Neural cell (in vitro differentiated cells): ENCODE measurements at regions not wholly inside any gene's neighbourhood (a gene's known extent, or its start where the extent isn't known, plus 50 kb on each side); places are given as distances from the start of the nearest gene placed in this dataset.

Experiments
- H2AFZ ChIP-seq: fragments of 200-600, 300-800 bp; sonication (generic), shearing (Covaris generic); 2 replicates; pipeline ENCODE4 v1.6.0; 2014; ENCODE audit warnings: low read depth, mild to moderate bottlenecking, antibody characterized with exemption, low read length, moderate library complexity
- H3F3A ChIP-seq: fragments of 200-600 bp; shearing (Covaris generic); 2 replicates; pipeline ENCODE4 v1.6.1; 2016; ENCODE audit warnings: mild to moderate bottlenecking, moderate library complexity, mixed read lengths, antibody characterized with exemption, low read length; ENCODE audit not compliant: insufficient read depth, poor library complexity, severe bottlenecking
- H3K27ac ChIP-seq: fragments of 200-600, 300-800 bp; sonication (generic), shearing (Covaris generic); 2 replicates; pipeline ENCODE4 v1.5.1; 2014; ENCODE audit warnings: mild to moderate bottlenecking, low read length, moderate library complexity
- H3K27me3 ChIP-seq: fragments of 300-800, 200-600 bp; sonication (generic), shearing (Covaris generic); 2 replicates; pipeline ENCODE4 v1.6.0; 2014; ENCODE audit warnings: mild to moderate bottlenecking, low read depth, low read length, moderate library complexity; ENCODE audit not compliant: insufficient read depth
- H3K36me3 ChIP-seq: fragments of 300-800, 200-600 bp; sonication (generic), shearing (Covaris generic); 2 replicates; pipeline ENCODE4 v1.5.1; 2014; ENCODE audit warnings: mild to moderate bottlenecking, antibody characterized with exemption, low read length, moderate library complexity; ENCODE audit not compliant: insufficient read depth
- H3K4me2 ChIP-seq: fragments of 300-800, 200-600 bp; sonication (generic), shearing (Covaris generic); 2 replicates; pipeline ENCODE4 v1.6.0; 2014; ENCODE audit warnings: mild to moderate bottlenecking, low read length
- H3K4me3 ChIP-seq: fragments of 300-800, 200-600 bp; sonication (generic), shearing (Covaris generic); 2 replicates; pipeline ENCODE4 v1.5.1; 2014; ENCODE audit warnings: mild to moderate bottlenecking, low read length, moderate library complexity
- H3K79me2 ChIP-seq: fragments of 200-600 bp; shearing (Covaris generic); replicated peaks from 2 replicates; pipeline ENCODE4 v1.6.0; 2014; ENCODE audit warnings: mild to moderate bottlenecking, low read length, moderate library complexity; ENCODE audit not compliant: insufficient read depth
- H3K9ac ChIP-seq: fragments of 300-800, 200-600 bp; sonication (generic), shearing (Covaris generic); 2 replicates; pipeline ENCODE4 v1.6.1; 2016; ENCODE audit warnings: mild to moderate bottlenecking, low read length, mixed read lengths
- H3K9me2 ChIP-seq: fragments of 200-600 bp; shearing (Covaris generic); 2 replicates; pipeline ENCODE4 v1.6.1; 2016; ENCODE audit warnings: mild to moderate bottlenecking, low read length, mixed read lengths; ENCODE audit not compliant: insufficient read depth
- H3K9me3 ChIP-seq: fragments of 200-600, 300-800 bp; sonication (generic), shearing (Covaris generic); 2 replicates; pipeline ENCODE4 v1.6.1; 2016; ENCODE audit warnings: mild to moderate bottlenecking, mixed run types, low read length, moderate library complexity, mixed read lengths
- H4K20me1 ChIP-seq: fragments of 200-600 bp; shearing (Covaris generic); 2 replicates; pipeline ENCODE4 v1.6.1; 2016; ENCODE audit warnings: mild to moderate bottlenecking, mixed run types; ENCODE audit not compliant: insufficient read depth
- EP300 ChIP-seq: fragments of 450-650 bp; conservative IDR thresholded peaks from 2 replicates; pipeline ENCODE4 v1.6.1; 2014; ENCODE audit warnings: antibody characterized with exemption, mild to moderate bottlenecking, moderate library complexity; ENCODE audit not compliant: poor library complexity, severe bottlenecking
- EZH2 ChIP-seq: fragments of 200-600, 300-800 bp; shearing (Covaris generic), sonication (generic); IDR thresholded peaks from 2 replicates; pipeline ENCODE4 v1.6.1; 2014; ENCODE audit warnings: antibody characterized with exemption, low read length, borderline replicate concordance, mild to moderate bottlenecking; ENCODE audit not compliant: insufficient read depth, poor library complexity, severe bottlenecking
- MXI1 ChIP-seq: fragments of 450-650 bp; conservative IDR thresholded peaks from 2 replicates; pipeline ENCODE4 v1.6.1; 2014; ENCODE audit warnings: antibody characterized with exemption, mild to moderate bottlenecking; ENCODE audit not compliant: poor library complexity, severe bottlenecking
- POLR2AphosphoS5 ChIP-seq: IDR thresholded peaks from 2 replicates; pipeline ENCODE4 v1.6.1; 2012
- RAD21 ChIP-seq: fragments of 450-650 bp; conservative IDR thresholded peaks from 2 replicates; pipeline ENCODE4 v1.6.1; 2014; ENCODE audit warnings: antibody characterized with exemption, mild to moderate bottlenecking, moderate library complexity
- SMC3 ChIP-seq: fragments of 450-650 bp; conservative IDR thresholded peaks from 2 replicates; pipeline ENCODE4 v1.6.1; 2014; ENCODE audit warnings: antibody characterized with exemption, mild to moderate bottlenecking, moderate library complexity; ENCODE audit not compliant: poor library complexity
- TAF1 ChIP-seq: IDR thresholded peaks from 2 replicates; pipeline ENCODE4 v1.6.1; 2012; ENCODE audit warnings: low read depth
- TF ChIP-seq, protein P1 (sequence below): fragments of 450-650 bp; IDR thresholded peaks from 2 replicates; pipeline ENCODE4 v1.5.1; 2014; ENCODE audit warnings: antibody characterized with exemption, mild to moderate bottlenecking, moderate library complexity; ENCODE audit not compliant: poor library complexity, severe bottlenecking
- TF ChIP-seq, protein P2 (sequence below): IDR thresholded peaks from 2 replicates; pipeline ENCODE4 v1.6.1; 2012; ENCODE audit warnings: borderline replicate concordance

DNA sequence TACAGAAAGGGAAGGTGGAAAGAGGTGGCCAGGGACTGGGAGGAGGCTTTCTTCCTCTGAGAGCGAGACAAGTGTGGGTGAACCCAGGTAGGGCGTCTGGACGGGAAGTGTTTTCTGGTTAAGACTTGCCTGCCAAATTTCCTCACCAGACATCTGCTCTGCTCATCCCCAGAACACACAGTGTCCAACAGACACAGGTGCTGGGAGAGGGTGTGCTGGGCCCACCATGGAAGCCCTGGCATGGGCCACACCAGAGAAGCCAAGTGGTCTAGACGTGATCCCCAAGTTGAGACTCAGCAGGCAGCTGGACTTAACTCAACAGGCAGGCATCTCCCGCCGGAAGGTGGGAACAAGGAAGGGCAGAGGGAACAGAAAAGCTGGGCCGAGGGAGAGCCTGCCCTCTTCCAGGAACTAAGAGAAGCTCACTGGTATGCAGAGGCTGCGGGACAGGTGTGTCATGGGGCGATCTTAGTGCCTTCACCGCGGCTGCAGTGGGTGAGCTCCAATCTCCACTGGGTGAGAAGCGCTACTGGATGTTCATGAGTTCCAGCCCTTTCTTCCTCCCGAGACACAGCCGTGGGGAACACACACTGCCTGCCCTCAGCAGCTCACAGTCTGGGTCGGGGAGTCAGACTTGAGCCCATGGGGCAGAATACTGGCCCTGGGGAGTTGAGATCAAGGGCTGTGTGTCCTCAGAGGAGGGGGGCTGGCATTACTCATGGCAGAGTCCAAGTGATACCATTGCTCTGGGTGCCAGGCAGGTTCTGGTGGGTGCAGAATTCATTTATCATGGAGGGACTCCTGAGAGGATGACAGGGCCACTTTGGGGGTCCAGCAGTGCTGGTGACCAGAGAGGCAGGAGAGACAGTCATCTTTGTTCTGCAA lies 110.2 kb downstream of the CPZ start:
- H3F3A ChIP-seq = no peaks in the 10 kb centered on the region
- H3K9ac ChIP-seq = no peak overlapping the region
- H3K9me2 ChIP-seq = no peaks in the 10 kb centered on the region
- H3K4me3 ChIP-seq = no peak overlapping the region
- no peak overlapping the region for H3K27ac ChIP-seq
- no peak overlapping the region for H3K4me2 ChIP-seq
- H3K9me3 ChIP-seq = no peaks in the 10 kb centered on the region
- no peaks in the 10 kb centered on the region for H3K79me2 ChIP-seq
- no peak overlapping the region for H2AFZ ChIP-seq
- no peaks in the 10 kb centered on the region for H4K20me1 ChIP-seq
- no peaks in the 10 kb centered on the region for H3K36me3 ChIP-seq
- TF ChIP-seq POLR2AphosphoS5 (no peak), TAF1 (no peak), SMC3 (no peak), MXI1 (no peak), EZH2 (no peak), RAD21 (no peak), EP300 (no peak)
- TF ChIP-seq, protein P1, sequence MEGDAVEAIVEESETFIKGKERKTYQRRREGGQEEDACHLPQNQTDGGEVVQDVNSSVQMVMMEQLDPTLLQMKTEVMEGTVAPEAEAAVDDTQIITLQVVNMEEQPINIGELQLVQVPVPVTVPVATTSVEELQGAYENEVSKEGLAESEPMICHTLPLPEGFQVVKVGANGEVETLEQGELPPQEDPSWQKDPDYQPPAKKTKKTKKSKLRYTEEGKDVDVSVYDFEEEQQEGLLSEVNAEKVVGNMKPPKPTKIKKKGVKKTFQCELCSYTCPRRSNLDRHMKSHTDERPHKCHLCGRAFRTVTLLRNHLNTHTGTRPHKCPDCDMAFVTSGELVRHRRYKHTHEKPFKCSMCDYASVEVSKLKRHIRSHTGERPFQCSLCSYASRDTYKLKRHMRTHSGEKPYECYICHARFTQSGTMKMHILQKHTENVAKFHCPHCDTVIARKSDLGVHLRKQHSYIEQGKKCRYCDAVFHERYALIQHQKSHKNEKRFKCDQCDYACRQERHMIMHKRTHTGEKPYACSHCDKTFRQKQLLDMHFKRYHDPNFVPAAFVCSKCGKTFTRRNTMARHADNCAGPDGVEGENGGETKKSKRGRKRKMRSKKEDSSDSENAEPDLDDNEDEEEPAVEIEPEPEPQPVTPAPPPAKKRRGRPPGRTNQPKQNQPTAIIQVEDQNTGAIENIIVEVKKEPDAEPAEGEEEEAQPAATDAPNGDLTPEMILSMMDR = no peak
- TF ChIP-seq, protein P2, sequence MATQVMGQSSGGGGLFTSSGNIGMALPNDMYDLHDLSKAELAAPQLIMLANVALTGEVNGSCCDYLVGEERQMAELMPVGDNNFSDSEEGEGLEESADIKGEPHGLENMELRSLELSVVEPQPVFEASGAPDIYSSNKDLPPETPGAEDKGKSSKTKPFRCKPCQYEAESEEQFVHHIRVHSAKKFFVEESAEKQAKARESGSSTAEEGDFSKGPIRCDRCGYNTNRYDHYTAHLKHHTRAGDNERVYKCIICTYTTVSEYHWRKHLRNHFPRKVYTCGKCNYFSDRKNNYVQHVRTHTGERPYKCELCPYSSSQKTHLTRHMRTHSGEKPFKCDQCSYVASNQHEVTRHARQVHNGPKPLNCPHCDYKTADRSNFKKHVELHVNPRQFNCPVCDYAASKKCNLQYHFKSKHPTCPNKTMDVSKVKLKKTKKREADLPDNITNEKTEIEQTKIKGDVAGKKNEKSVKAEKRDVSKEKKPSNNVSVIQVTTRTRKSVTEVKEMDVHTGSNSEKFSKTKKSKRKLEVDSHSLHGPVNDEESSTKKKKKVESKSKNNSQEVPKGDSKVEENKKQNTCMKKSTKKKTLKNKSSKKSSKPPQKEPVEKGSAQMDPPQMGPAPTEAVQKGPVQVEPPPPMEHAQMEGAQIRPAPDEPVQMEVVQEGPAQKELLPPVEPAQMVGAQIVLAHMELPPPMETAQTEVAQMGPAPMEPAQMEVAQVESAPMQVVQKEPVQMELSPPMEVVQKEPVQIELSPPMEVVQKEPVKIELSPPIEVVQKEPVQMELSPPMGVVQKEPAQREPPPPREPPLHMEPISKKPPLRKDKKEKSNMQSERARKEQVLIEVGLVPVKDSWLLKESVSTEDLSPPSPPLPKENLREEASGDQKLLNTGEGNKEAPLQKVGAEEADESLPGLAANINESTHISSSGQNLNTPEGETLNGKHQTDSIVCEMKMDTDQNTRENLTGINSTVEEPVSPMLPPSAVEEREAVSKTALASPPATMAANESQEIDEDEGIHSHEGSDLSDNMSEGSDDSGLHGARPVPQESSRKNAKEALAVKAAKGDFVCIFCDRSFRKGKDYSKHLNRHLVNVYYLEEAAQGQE = no peak
- H3K27me3 ChIP-seq = no peaks in the 10 kb centered on the region

DNA sequence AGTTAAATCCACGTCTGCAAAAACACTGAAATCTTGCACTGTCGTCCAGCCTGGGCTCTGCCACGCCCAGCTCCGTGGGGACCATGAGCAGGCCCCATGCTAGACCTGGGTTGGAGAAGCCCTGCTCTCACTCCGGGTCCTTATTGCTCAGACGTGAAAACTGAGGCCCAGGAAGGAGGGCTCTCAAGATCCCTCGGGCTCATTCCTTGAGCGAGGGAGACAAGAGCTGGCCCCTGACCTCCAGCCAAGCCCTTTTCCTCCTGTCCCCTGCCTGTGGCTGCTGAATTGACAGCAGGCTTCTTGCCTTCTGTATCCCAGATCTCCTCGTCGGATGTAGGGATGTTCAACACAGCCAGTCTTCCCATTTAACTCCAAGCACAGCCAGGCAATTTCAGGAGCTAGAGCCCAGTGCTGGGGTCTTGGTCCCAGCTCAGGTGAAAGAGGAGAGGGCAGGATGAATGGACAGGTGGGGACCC lies 109.5 kb downstream of the CPZ start:
- no peak overlapping the region for H3K4me2 ChIP-seq
- no peaks in the 10 kb centered on the region for H3K27me3 ChIP-seq
- H3K27ac ChIP-seq = no peak overlapping the region
- no peak overlapping the region for H2AFZ ChIP-seq
- no peaks in the 10 kb centered on the region for H3K79me2 ChIP-seq
- H3K9me2 ChIP-seq = no peaks in the 10 kb centered on the region
- no peak for TF ChIP-seq RAD21
- no peak for TF ChIP-seq EP300
- no peak for TF ChIP-seq MXI1
- no peak for TF ChIP-seq SMC3
- no peak for TF ChIP-seq TAF1
- TF ChIP-seq EZH2 = no peak
- TF ChIP-seq, protein P1 = no peak
- TF ChIP-seq, protein P2 = no peak
- no peak for TF ChIP-seq POLR2AphosphoS5
- H4K20me1 ChIP-seq = no peaks in the 10 kb centered on the region
- no peaks in the 10 kb centered on the region for H3K9me3 ChIP-seq
- H3K9ac ChIP-seq = no peak overlapping the region
- no peak overlapping the region for H3K4me3 ChIP-seq
- no peaks in the 10 kb centered on the region for H3F3A ChIP-seq
- no peaks in the 10 kb centered on the region for H3K36me3 ChIP-seq
